ENCODE measurements at regions not wholly inside any gene's neighbourhood (a gene's known extent, or its start where the extent isn't known, plus 50 kb on each side); places are given as distances from the start of the nearest gene placed in this dataset.

GRCh38 chr1:110272045-110272444 lies 61.9 kb downstream of the KCNC4 start:
- FAIRE-seq (no peak), DNase-seq (ENCODE audit: extremely low read depth in 1 of 4, low spot score in 3 of 4) (no peak), ATAC-seq (no peak)
- in situ Hi-C loops (cut with MboI), result no loop called here
- peaks cover 23 to 30% of the 10 kb centered on the region in 2 experiments for H3K27me3 ChIP-seq (ENCODE audit: control insufficient read depth in 2 of 2, insufficient read depth in 2 of 2, low read length in 2 of 2)
- intact Hi-C loops (cut with micrococcal nuclease), result no loop called here
- ChIA-PET POLR2A (interaction anchor here (0.6 to 2.1 kb wide), 4 partner anchors 9 to 355 kb away, joined by 3 to 7 read pairs (median 4); no protein-coding TSS in a partner anchor), CTCF (ENCODE audit: low intra/inter-chr PET ratio) (no interaction called here)
- H3K4me1 ChIP-seq (replicated peaks in 1 of 2; ENCODE audit: control insufficient read depth in 2 of 2, insufficient read depth in 2 of 2, low read length in 2 of 2), result no peaks in the 10 kb centered on the region
- H3K9me3 ChIP-seq (replicated peaks; ENCODE audit: control insufficient read depth, insufficient read depth, low read depth, low read length), result no peaks in the 10 kb centered on the region
- no peak overlapping the region for H3K9ac ChIP-seq (ENCODE audit: insufficient read depth in 1 of 2, low read depth in 2 of 2, low read length in 2 of 2)
- no peaks in the 10 kb centered on the region for H3K36me3 ChIP-seq (ENCODE audit: control insufficient read depth, insufficient read depth, low read length)
- H3K4me2 ChIP-seq (ENCODE audit: insufficient read depth, low read length), result no peak overlapping the region
- H3K9me1 ChIP-seq (ENCODE audit: control insufficient read depth, insufficient read depth, low read length), result no peaks in the 10 kb centered on the region
- no peaks in the 10 kb centered on the region for H4K20me1 ChIP-seq (replicated peaks; ENCODE audit: control insufficient read depth, insufficient read depth, low read length)
- no peak overlapping the region for H2AFZ ChIP-seq (ENCODE audit: low read depth, low read length)
- no peak overlapping the region for H3K27ac ChIP-seq (ENCODE audit: extremely low read depth, low read depth, low read length)
- no peak overlapping the region for H3K4me3 ChIP-seq
- no peaks in the 10 kb centered on the region for H3K79me2 ChIP-seq (ENCODE audit: control insufficient read depth, insufficient read depth, low read length)
- TF ChIP-seq DPF2 (IDR thresholded peaks at IDR 0.05) (no peak), ZBTB17 (CRISPR knock-in tag; IDR thresholded peaks at IDR 0.05) (no peak), ZNF24 (IDR thresholded peaks at IDR 0.05) (no peak), SMAD4 (CRISPR knock-in tag; conservative IDR thresholded peaks at IDR 0.05) (no peak), NFATC3 (IDR thresholded peaks at IDR 0.05) (no peak), ZBTB43 (CRISPR knock-in tag; IDR thresholded peaks at IDR 0.05) (no peak), ATF4 (CRISPR knock-in tag; IDR thresholded peaks at IDR 0.05) (no peak), C11orf30 (IDR thresholded peaks at IDR 0.05; ENCODE audit: low read depth) (no peak), ZNF175 (CRISPR knock-in tag; IDR thresholded peaks at IDR 0.05; ENCODE audit: low read depth) (no peak), KAT2B (IDR thresholded peaks at IDR 0.05; ENCODE audit: low read depth, low read length) (no peak), ZNF23 (CRISPR knock-in tag; IDR thresholded peaks at IDR 0.05) (no peak)
- TF ChIP-seq, protein P1, sequence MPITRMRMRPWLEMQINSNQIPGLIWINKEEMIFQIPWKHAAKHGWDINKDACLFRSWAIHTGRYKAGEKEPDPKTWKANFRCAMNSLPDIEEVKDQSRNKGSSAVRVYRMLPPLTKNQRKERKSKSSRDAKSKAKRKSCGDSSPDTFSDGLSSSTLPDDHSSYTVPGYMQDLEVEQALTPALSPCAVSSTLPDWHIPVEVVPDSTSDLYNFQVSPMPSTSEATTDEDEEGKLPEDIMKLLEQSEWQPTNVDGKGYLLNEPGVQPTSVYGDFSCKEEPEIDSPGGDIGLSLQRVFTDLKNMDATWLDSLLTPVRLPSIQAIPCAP (CRISPR knock-in tag; IDR thresholded peaks at IDR 0.05; ENCODE audit: borderline replicate concordance), result no peak
- TF ChIP-seq, protein P2, sequence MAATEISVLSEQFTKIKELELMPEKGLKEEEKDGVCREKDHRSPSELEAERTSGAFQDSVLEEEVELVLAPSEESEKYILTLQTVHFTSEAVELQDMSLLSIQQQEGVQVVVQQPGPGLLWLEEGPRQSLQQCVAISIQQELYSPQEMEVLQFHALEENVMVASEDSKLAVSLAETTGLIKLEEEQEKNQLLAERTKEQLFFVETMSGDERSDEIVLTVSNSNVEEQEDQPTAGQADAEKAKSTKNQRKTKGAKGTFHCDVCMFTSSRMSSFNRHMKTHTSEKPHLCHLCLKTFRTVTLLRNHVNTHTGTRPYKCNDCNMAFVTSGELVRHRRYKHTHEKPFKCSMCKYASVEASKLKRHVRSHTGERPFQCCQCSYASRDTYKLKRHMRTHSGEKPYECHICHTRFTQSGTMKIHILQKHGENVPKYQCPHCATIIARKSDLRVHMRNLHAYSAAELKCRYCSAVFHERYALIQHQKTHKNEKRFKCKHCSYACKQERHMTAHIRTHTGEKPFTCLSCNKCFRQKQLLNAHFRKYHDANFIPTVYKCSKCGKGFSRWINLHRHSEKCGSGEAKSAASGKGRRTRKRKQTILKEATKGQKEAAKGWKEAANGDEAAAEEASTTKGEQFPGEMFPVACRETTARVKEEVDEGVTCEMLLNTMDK (IDR thresholded peaks at IDR 0.05; ENCODE audit: borderline replicate concordance, insufficient read depth, low read depth, low read length, poor library complexity, severe bottlenecking), result no peak
- no TSS peak for BruUV-seq (replicated peaks)

All from K562 (cell line).